PFSK-1 (cell line): ENCODE measurements at regions not wholly inside any gene's neighbourhood (a gene's known extent, or its start where the extent isn't known, plus 50 kb on each side); places are given as distances from the start of the nearest gene placed in this dataset.

Experiments
- POLR2AphosphoS5 ChIP-seq: IDR thresholded peaks from 2 replicates; pipeline ENCODE4 v1.6.1; 2012; ENCODE audit warnings: low read depth, mild to moderate bottlenecking, control low read depth, low read length, moderate library complexity
- REST ChIP-seq, 2 experiments: IDR thresholded peaks; 2 replicates each; pipeline versions ENCODE4 v1.6.1 to v1.8.0; 2011 to 2012; ENCODE audit warnings: low read depth in 2 of 2, low read length in 2 of 2, control low read depth in 1 of 2, inconsistent platforms in 1 of 2, mild to moderate bottlenecking in 1 of 2, moderate library complexity in 1 of 2; ENCODE audit not compliant: insufficient read depth in 1 of 2

GRCh38 chr5:124954784-124955183 lies 208.3 kb upstream of the ZNF608 start:
- TF ChIP-seq POLR2AphosphoS5 (no peak), REST (IDR thresholded peaks at IDR 0.05; ENCODE audit: insufficient read depth in 1 of 2, low read depth in 2 of 2, low read length in 2 of 2) (no peak)
